GM12878 (cell line): ENCODE measurements at regions not wholly inside any gene's neighbourhood (a gene's known extent, or its start where the extent isn't known, plus 50 kb on each side); places are given as distances from the start of the nearest gene placed in this dataset.

ENCODE experiments used
- ATAC-seq: fragments of 200-7000 bp; cut with Tn5 transposase; 3 replicates; pipeline ENCODE4 v1.9.1; 2020; ENCODE audit warnings: mild to moderate bottlenecking, moderate library complexity
- BruUV-seq: library from RNA; stranded (reverse); fragments of 400-500 nt; replicated peaks from 2 replicates; lab custom pipeline; 2021; lab: Mats Ljungman, UMichigan
- CTCF ChIA-PET: fragments of 300-600 bp; sonication (Branson Sonifier 250); formaldehyde crosslinking; extraction: SDS; loops from one replicate; lab custom pipeline; 2021; ENCODE audit warnings: inconsistent platforms; lab: Yijun Ruan, JAX
- POLR2A ChIA-PET: fragments of 350-600 bp; formaldehyde crosslinking; extraction: SDS; loops from one replicate; lab custom pipeline; 2021; ENCODE audit warnings: inconsistent platforms; lab: Charles Lee
- RAD21 ChIA-PET: fragments of 300-600 bp; sonication (Branson Sonifier 250); formaldehyde crosslinking; loops from one replicate; lab custom pipeline; 2023; ENCODE audit warnings: antibody characterized with exemption; ENCODE audit not compliant: unreplicated experiment; lab: Charles Lee
- SMC1A ChIA-PET: fragments of 300-600 bp; sonication (Branson Sonifier 250); formaldehyde crosslinking; loops from one replicate; lab custom pipeline; 2023; ENCODE audit not compliant: unreplicated experiment, uncharacterized antibody; lab: Charles Lee
- DNase-seq: peaks from one replicate; pipeline ENCODE4 v3.0.0-alpha.2; 2011; ENCODE audit warnings: low read depth, low spot score
- FAIRE-seq: peaks from 3 replicates; lab custom pipeline; 2011; peaks lifted over from hg19 to GRCh38; lab: Jason Lieb, UNC
- H2AFZ ChIP-seq: 2 replicates; pipeline ENCODE4 v1.6.0; 2011; ENCODE audit warnings: low read depth, low read length, control low read depth; ENCODE audit not compliant: control insufficient read depth
- H3K27ac ChIP-seq: 2 replicates; pipeline ENCODE4 v1.5.1; 2011; ENCODE audit warnings: control low read depth; ENCODE audit not compliant: control insufficient read depth, insufficient read depth
- H3K27me3 ChIP-seq, 2 experiments: replicated peaks in 1 of 2; 2 replicates each; pipeline versions ENCODE4 v1.6.0 to v1.6.1; 2011; ENCODE audit warnings: low read length in 1 of 2; ENCODE audit not compliant: control insufficient read depth in 2 of 2, insufficient read depth in 2 of 2
- H3K36me3 ChIP-seq, 2 experiments: 2 replicates each; pipeline ENCODE4 v1.5.1; 2011; ENCODE audit warnings: low read length in 1 of 2; ENCODE audit not compliant: control insufficient read depth in 2 of 2, insufficient read depth in 2 of 2
- H3K4me1 ChIP-seq: 2 replicates; pipeline ENCODE4 v1.6.1; 2011; ENCODE audit warnings: mild to moderate bottlenecking, low read length, moderate library complexity, mixed read lengths; ENCODE audit not compliant: control insufficient read depth, insufficient read depth
- H3K4me2 ChIP-seq: 2 replicates; pipeline ENCODE4 v1.6.0; 2011; ENCODE audit warnings: control low read depth; ENCODE audit not compliant: control insufficient read depth, insufficient read depth
- H3K4me3 ChIP-seq: fragments of 200-600 bp; sonication (generic); 2 replicates; pipeline ENCODE4 v1.5.1; 2016
- H3K79me2 ChIP-seq: 2 replicates; pipeline ENCODE4 v1.6.0; 2011; ENCODE audit warnings: low read length; ENCODE audit not compliant: control insufficient read depth, insufficient read depth
- H3K9ac ChIP-seq: 2 replicates; pipeline ENCODE4 v1.8.0; 2011; ENCODE audit warnings: low read length, control low read depth, mixed read lengths; ENCODE audit not compliant: control insufficient read depth, insufficient read depth
- H3K9me3 ChIP-seq: replicated peaks from 3 replicates; pipeline ENCODE4 v1.5.1; 2011; ENCODE audit warnings: mild to moderate bottlenecking, low read length; ENCODE audit not compliant: control insufficient read depth, insufficient read depth
- H4K20me1 ChIP-seq: 2 replicates; pipeline ENCODE4 v1.6.0; 2011; ENCODE audit not compliant: control insufficient read depth, insufficient read depth
- ATF7 ChIP-seq: fragments of 450-650 bp; IDR thresholded peaks from 2 replicates; pipeline ENCODE4 v1.6.1; 2016; ENCODE audit warnings: low read depth, mild to moderate bottlenecking
- CBFB ChIP-seq: IDR thresholded peaks from 2 replicates; pipeline ENCODE4 v1.6.1; 2016; ENCODE audit warnings: antibody characterized with exemption, low read depth
- CBX3 ChIP-seq: fragments of 200-600 bp; sonication (generic); IDR thresholded peaks from 2 replicates; pipeline ENCODE4 v1.6.1; 2016; ENCODE audit warnings: low read depth, borderline replicate concordance
- CREB1 ChIP-seq: IDR thresholded peaks from 2 replicates; pipeline ENCODE4 v1.6.1; 2012; ENCODE audit warnings: low read depth, mild to moderate bottlenecking, inconsistent platforms
- EP300 ChIP-seq, 2 experiments: fragments of 150-350 bp in 1 of 2; IDR thresholded peaks; 2 replicates each; pipeline ENCODE4 v1.6.1; 2011 to 2012; ENCODE audit warnings: low read depth in 2 of 2, low read length in 2 of 2, borderline replicate concordance in 1 of 2, improper control_type of control experiment in 1 of 2, inconsistent platforms in 1 of 2; ENCODE audit not compliant: control insufficient read depth in 1 of 2
- FOXK2 ChIP-seq: fragments of 450-650 bp; IDR thresholded peaks from 2 replicates; pipeline ENCODE4 v1.6.1; 2017; ENCODE audit warnings: mild to moderate bottlenecking, moderate library complexity
- IKZF2 ChIP-seq, 2 experiments: fragments of 450-650 bp; IDR thresholded peaks; 2 replicates each; pipeline ENCODE4 v1.6.1; 2017; ENCODE audit warnings: mild to moderate bottlenecking in 2 of 2, moderate library complexity in 2 of 2
- JUND ChIP-seq: IDR thresholded peaks from 2 replicates; pipeline ENCODE4 v1.6.1; 2012; ENCODE audit warnings: low read depth, mild to moderate bottlenecking, low read length, improper control_type of control experiment, moderate library complexity
- LARP7 ChIP-seq: fragments of 450-650 bp; IDR thresholded peaks from 2 replicates; pipeline ENCODE4 v1.6.1; 2017; ENCODE audit warnings: mild to moderate bottlenecking
- MTA2 ChIP-seq: fragments of 450-650 bp; IDR thresholded peaks from 2 replicates; pipeline ENCODE4 v1.6.1; 2016; ENCODE audit warnings: low read depth, mild to moderate bottlenecking, moderate library complexity
- MYC ChIP-seq: IDR thresholded peaks from 2 replicates; pipeline ENCODE4 v1.6.1; 2011; ENCODE audit warnings: mild to moderate bottlenecking, low read length, moderate library complexity, inconsistent platforms; ENCODE audit not compliant: insufficient read depth, insufficient replicate concordance, insufficient read length, severe bottlenecking
- NFYB ChIP-seq: IDR thresholded peaks from 2 replicates; pipeline ENCODE4 v1.6.1; 2011; ENCODE audit warnings: low read depth, mild to moderate bottlenecking, low read length, improper control_type of control experiment, moderate library complexity; ENCODE audit not compliant: insufficient read depth
- POLR2A ChIP-seq: IDR thresholded peaks from 2 replicates; pipeline ENCODE4 v1.6.1; 2011; ENCODE audit warnings: low read depth, mild to moderate bottlenecking, low read length
- STAT3 ChIP-seq: IDR thresholded peaks from 2 replicates; pipeline ENCODE4 v1.6.1; 2011; ENCODE audit warnings: low read depth, low read length, improper control_type of control experiment
- TCF3 ChIP-seq: IDR thresholded peaks from 2 replicates; pipeline ENCODE4 v1.6.1; 2012; ENCODE audit warnings: low read depth, mild to moderate bottlenecking, low read length, borderline replicate concordance; ENCODE audit not compliant: insufficient read depth
- WGBS: methylation state at CpG from one replicate; pipeline ENCODE4 v1.1.6; 2016; ENCODE audit warnings: low lambda C conversion rate; ENCODE audit not compliant: insufficient replicate concordance, insufficient coverage; ENCODE audit errors: missing lambda C conversion rate; 5-methylcytosine and 5-hydroxymethylcytosine counted together
- in situ Hi-C: fragments of 300-500 bp; cut with MboI; formaldehyde crosslinking; loops from 9 replicates; pipeline ENCODE4 v1.14.3; 2018; ENCODE audit warnings: mixed read lengths
- intact Hi-C: fragments of 100-400 bp; cut with micrococcal nuclease; formaldehyde crosslinking; loops from one replicate; pipeline ENCODE4 v1.14.2; 2022; ENCODE audit not compliant: unreplicated experiment
- TF ChIP-seq, protein P1 (sequence below): fragments of 450-650 bp; IDR thresholded peaks from 2 replicates; pipeline ENCODE4 v1.6.1; 2016; ENCODE audit warnings: mild to moderate bottlenecking, moderate library complexity, borderline replicate concordance
- TF ChIP-seq, protein P2 (sequence below): fragments of 450-650 bp; IDR thresholded peaks from 2 replicates; pipeline ENCODE4 v1.6.1; 2017; ENCODE audit warnings: mild to moderate bottlenecking, low read depth, inconsistent platforms; ENCODE audit not compliant: poor library complexity, severe bottlenecking
- TF ChIP-seq, protein P3 (sequence below): IDR thresholded peaks from 2 replicates; pipeline ENCODE4 v1.6.1; 2011; ENCODE audit warnings: low read depth, mild to moderate bottlenecking, low read length, moderate library complexity, borderline replicate concordance; ENCODE audit errors: extremely low read depth

DNA sequence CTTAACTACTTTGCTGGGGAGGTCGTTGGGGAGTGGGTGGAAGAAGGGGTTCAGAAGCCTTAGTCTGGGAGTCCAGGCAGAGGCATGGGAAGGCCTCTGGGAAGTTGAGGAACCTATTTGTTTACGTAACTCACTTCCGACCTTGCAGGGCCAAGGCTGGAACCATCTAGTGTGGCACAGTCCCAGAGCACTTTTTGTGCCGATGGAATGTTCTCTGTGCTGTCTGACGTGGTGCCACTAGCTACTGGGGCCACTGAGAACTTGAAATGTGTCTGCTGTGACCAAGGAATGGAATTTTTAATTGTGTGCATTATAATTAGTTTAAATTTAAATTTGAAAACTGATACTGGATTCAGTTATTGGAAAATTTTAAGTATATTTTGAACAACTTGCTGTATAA is 139.7 kb downstream of the FAM161A start (continued):
- TF ChIP-seq, protein P1, sequence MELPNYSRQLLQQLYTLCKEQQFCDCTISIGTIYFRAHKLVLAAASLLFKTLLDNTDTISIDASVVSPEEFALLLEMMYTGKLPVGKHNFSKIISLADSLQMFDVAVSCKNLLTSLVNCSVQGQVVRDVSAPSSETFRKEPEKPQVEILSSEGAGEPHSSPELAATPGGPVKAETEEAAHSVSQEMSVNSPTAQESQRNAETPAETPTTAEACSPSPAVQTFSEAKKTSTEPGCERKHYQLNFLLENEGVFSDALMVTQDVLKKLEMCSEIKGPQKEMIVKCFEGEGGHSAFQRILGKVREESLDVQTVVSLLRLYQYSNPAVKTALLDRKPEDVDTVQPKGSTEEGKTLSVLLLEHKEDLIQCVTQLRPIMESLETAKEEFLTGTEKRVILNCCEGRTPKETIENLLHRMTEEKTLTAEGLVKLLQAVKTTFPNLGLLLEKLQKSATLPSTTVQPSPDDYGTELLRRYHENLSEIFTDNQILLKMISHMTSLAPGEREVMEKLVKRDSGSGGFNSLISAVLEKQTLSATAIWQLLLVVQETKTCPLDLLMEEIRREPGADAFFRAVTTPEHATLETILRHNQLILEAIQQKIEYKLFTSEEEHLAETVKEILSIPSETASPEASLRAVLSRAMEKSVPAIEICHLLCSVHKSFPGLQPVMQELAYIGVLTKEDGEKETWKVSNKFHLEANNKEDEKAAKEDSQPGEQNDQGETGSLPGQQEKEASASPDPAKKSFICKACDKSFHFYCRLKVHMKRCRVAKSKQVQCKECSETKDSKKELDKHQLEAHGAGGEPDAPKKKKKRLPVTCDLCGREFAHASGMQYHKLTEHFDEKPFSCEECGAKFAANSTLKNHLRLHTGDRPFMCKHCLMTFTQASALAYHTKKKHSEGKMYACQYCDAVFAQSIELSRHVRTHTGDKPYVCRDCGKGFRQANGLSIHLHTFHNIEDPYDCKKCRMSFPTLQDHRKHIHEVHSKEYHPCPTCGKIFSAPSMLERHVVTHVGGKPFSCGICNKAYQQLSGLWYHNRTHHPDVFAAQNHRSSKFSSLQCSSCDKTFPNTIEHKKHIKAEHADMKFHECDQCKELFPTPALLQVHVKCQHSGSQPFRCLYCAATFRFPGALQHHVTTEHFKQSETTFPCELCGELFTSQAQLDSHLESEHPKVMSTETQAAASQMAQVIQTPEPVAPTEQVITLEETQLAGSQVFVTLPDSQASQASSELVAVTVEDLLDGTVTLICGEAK, result no peak
- TF ChIP-seq, protein P2, sequence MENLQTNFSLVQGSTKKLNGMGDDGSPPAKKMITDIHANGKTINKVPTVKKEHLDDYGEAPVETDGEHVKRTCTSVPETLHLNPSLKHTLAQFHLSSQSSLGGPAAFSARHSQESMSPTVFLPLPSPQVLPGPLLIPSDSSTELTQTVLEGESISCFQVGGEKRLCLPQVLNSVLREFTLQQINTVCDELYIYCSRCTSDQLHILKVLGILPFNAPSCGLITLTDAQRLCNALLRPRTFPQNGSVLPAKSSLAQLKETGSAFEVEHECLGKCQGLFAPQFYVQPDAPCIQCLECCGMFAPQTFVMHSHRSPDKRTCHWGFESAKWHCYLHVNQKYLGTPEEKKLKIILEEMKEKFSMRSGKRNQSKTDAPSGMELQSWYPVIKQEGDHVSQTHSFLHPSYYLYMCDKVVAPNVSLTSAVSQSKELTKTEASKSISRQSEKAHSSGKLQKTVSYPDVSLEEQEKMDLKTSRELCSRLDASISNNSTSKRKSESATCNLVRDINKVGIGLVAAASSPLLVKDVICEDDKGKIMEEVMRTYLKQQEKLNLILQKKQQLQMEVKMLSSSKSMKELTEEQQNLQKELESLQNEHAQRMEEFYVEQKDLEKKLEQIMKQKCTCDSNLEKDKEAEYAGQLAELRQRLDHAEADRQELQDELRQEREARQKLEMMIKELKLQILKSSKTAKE, result no peak
- TF ChIP-seq CBX3, result no peak
- TF ChIP-seq ATF7, result no peak
- no peak for TF ChIP-seq EP300 (IDR thresholded peaks at IDR 0.05; ENCODE audit: borderline replicate concordance in 1 of 2, control insufficient read depth in 1 of 2, low read depth in 2 of 2, low read length in 2 of 2)

GRCh38 chr2:61713457-61713856 is 140.4 kb downstream of the FAM161A start:
- Histone ChIP-seq H3K9ac (no peak overlapping the region), H3K4me1 (peaks cover 2% of the 10 kb centered on the region), H3K79me2 (no peaks in the 10 kb centered on the region), H3K27me3 (no peaks in the 10 kb centered on the region), H3K4me2 (no peak overlapping the region), H3K4me3 (no peak overlapping the region), H4K20me1 (no peaks in the 10 kb centered on the region), H2AFZ (no peak overlapping the region), H3K36me3 (no peaks in the 10 kb centered on the region), H3K9me3 (no peaks in the 10 kb centered on the region), H3K27ac (no peak overlapping the region)
- ATAC-seq (0 out of 3 replicates have a peak, but pooled peaks have one; percentile 31), FAIRE-seq (no peak), DNase-seq (no peak)
- no TSS peak for BruUV-seq
- POLR2A ChIA-PET, result interaction anchor here (0.6 kb wide), 1 partner anchor 136 kb away, joined by 4 read pairs; no protein-coding TSS in a partner anchor
- SMC1A ChIA-PET, result interaction anchor here (1.0 to 1.2 kb wide), 2 partner anchors 10 to 49 kb away, joined by 3 to 4 read pairs; no protein-coding TSS in a partner anchor
- 73% methylated on average over 6 of the region's 6 CpGs for WGBS
- in situ Hi-C loops, result no loop called here
- CTCF ChIA-PET, result no interaction called here
- intact Hi-C loops, result no loop called here
- RAD21 ChIA-PET, result no interaction called here
- TF ChIP-seq NFYB (no peak), MYC (no peak), TCF3 (no peak), FOXK2 (no peak), MTA2 (no peak), POLR2A (no peak), IKZF2 (IDR thresholded peaks at IDR 0.05) (no peak), JUND (no peak), LARP7 (no peak), STAT3 (no peak), CREB1 (no peak), EP300 (IDR thresholded peaks at IDR 0.05; ENCODE audit: borderline replicate concordance in 1 of 2, control insufficient read depth in 1 of 2, low read depth in 2 of 2, low read length in 2 of 2) (no peak), CBFB (no peak)
- TF ChIP-seq, protein P3, sequence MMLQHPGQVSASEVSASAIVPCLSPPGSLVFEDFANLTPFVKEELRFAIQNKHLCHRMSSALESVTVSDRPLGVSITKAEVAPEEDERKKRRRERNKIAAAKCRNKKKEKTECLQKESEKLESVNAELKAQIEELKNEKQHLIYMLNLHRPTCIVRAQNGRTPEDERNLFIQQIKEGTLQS, result no peak
